C4-2B (cell line): ENCODE measurements at regions not wholly inside any gene's neighbourhood (a gene's known extent, or its start where the extent isn't known, plus 50 kb on each side); places are given as distances from the start of the nearest gene placed in this dataset.

Source experiments
- CTCF ChIP-seq: fragments of 450-650 bp; conservative IDR thresholded peaks from 2 replicates; pipeline ENCODE4 v1.5.1; 2017; ENCODE audit warnings: mild to moderate bottlenecking
- ZFX ChIP-seq: fragments of 450-650 bp; IDR thresholded peaks from 2 replicates; pipeline ENCODE4 v1.6.1; 2017

- TF ChIP-seq CTCF: no peak
- TF ChIP-seq ZFX: no peak
These were observed 55.4 kb upstream of the TLR3 start for GRCh38 chr4:186013419-186014186.
